ENCODE measurements at regions not wholly inside any gene's neighbourhood (a gene's known extent, or its start where the extent isn't known, plus 50 kb on each side); places are given as distances from the start of the nearest gene placed in this dataset.

DNA sequence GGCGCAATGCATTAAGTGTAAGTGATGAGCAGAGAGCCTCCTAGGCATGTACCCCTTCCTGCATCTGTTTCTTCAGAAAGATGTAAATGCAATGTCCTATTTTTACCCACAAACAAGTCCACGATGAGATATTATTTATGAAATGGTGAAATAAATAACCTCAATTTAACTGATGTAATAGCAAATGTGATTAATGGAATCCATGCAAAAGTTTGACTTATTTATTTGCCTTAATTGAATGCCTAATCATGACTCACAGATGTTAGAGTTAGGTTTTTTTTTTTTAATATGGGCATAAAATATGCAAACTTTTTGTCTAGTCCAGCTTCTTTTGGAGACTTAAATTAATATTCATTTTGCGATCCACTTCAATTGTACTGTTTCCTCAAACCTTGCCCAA, 67.7 kb upstream of the ITGA4 start:
- TF ChIP-seq EZH2 (IDR thresholded peaks at IDR 0.05) (no peak), POLR2AphosphoS5 (IDR thresholded peaks at IDR 0.05; ENCODE audit: borderline replicate concordance, low read depth, low read length) (no peak), FOXP2 (optimal IDR thresholded peaks at IDR 0.05; ENCODE audit: control extremely low read depth, extremely low read length, insufficient read depth) (no peak)
